ENCODE measurements at regions not wholly inside any gene's neighbourhood (a gene's known extent, or its start where the extent isn't known, plus 50 kb on each side); places are given as distances from the start of the nearest gene placed in this dataset.

- TF ChIP-seq EZH2 (IDR thresholded peaks at IDR 0.05) (no peak), POLR2AphosphoS5 (IDR thresholded peaks at IDR 0.05; ENCODE audit: borderline replicate concordance, low read depth, low read length) (no peak), FOXP2 (optimal IDR thresholded peaks at IDR 0.05; ENCODE audit: control extremely low read depth, extremely low read length, insufficient read depth) (no peak)
These were observed 169.9 kb downstream of the MACROH2A1 start for GRCh38 chr5:135229122-135229521.

Data from SK-N-MC (cell line).